Calu3 (cell line): ENCODE measurements at regions not wholly inside any gene's neighbourhood (a gene's known extent, or its start where the extent isn't known, plus 50 kb on each side); places are given as distances from the start of the nearest gene placed in this dataset.

Source experiments
- BruUV-seq: library from RNA; stranded (reverse); fragments of 400-500 nt; replicated peaks from 2 replicates; lab custom pipeline; 2021; lab: Mats Ljungman, UMichigan
- CTCF ChIA-PET: fragments of 300-600 bp; sonication (Branson Sonifier 250); formaldehyde crosslinking; loops from one replicate; lab custom pipeline; 2022; ENCODE audit warnings: antibody characterized with exemption; lab: Charles Lee
- DNase-seq: peaks from one replicate; pipeline ENCODE4 v3.0.0; 2022
- H3K27ac Mint-ChIP-seq: one replicate; pipeline ENCODE4 v1.8.0; 2022; ENCODE audit warnings: mixed read lengths; ENCODE audit not compliant: unreplicated experiment
- H3K27me3 Mint-ChIP-seq: one replicate; pipeline ENCODE4 v1.8.0; 2022; ENCODE audit warnings: mixed read lengths; ENCODE audit not compliant: unreplicated experiment
- H3K36me3 Mint-ChIP-seq: one replicate; pipeline ENCODE4 v1.8.0; 2022; ENCODE audit warnings: mild to moderate bottlenecking, moderate library complexity, mixed read lengths; ENCODE audit not compliant: insufficient read depth, unreplicated experiment
- H3K4me1 Mint-ChIP-seq: one replicate; pipeline ENCODE4 v1.8.0; 2022; ENCODE audit warnings: mild to moderate bottlenecking, low read depth, mixed read lengths; ENCODE audit not compliant: unreplicated experiment
- H3K4me3 Mint-ChIP-seq: one replicate; pipeline ENCODE4 v1.8.0; 2022; ENCODE audit warnings: mild to moderate bottlenecking, low read depth, moderate library complexity, mixed read lengths; ENCODE audit not compliant: unreplicated experiment
- H3K9me3 Mint-ChIP-seq: one replicate; pipeline ENCODE4 v1.8.0; 2022; ENCODE audit warnings: low read depth, mixed read lengths; ENCODE audit not compliant: unreplicated experiment
- CTCF ChIP-seq: fragments of 200-600 bp; IDR thresholded peaks from one replicate; pipeline ENCODE4 v1.8.0; 2022; ENCODE audit warnings: antibody characterized with exemption; ENCODE audit not compliant: unreplicated experiment
- intact Hi-C: fragments of 100-400 bp; cut with micrococcal nuclease; formaldehyde crosslinking; loops from one replicate; pipeline ENCODE4 v1.10.0; 2022; ENCODE audit not compliant: unreplicated experiment

- TF ChIP-seq CTCF, result no peak
- Mint-ChIP-seq H3K4me3 (no peak overlapping the region), H3K36me3 (no peaks in the 10 kb centered on the region), H3K9me3 (no peaks in the 10 kb centered on the region), H3K4me1 (no peaks in the 10 kb centered on the region), H3K27ac (no peak overlapping the region), H3K27me3 (no peaks in the 10 kb centered on the region)
- BruUV-seq, result no TSS peak
- intact Hi-C loops, result no loop called here
- CTCF ChIA-PET, result no interaction called here
- no peak for DNase-seq
These were observed 1128.1 kb downstream of the BRINP3 start for GRCh38 chr1:189349607-189350006.

DNA sequence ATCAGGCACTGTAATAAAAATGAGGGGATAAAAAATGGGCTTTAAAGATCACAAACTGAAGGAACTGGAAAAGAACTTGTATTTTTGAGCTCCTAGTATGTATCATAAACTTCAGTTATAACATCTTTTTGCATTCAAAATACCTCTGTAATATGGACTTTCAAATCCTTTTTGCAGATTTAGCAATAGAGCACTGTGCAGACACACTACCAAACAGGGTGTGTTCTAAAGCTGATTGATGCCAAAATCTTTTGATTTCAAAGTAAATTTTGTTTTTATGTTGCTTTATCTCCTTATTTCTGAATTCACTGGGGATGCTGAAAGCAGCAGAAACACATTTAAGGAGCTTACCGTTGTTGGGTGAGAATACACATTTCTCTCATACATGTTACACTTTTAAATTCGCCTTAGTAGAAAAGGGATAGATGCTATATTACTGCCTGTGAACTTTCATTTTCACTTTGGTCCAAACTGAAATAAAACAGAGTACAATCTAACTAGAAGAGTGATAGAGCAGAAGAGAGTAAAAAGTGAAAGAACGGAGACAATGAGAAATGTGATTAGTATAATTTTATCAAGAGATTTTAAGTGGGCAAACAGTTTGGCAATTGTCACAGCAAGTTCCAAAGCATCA lies 1126.6 kb downstream of the BRINP3 start:
- no TSS peak for BruUV-seq
- CTCF ChIA-PET, result interaction anchor here (0.6 kb wide), 2 partner anchors 814 to 1325 kb away, joined by 5 to 7 read pairs; no protein-coding TSS in a partner anchor
- no peaks in the 10 kb centered on the region for H3K4me1 Mint-ChIP-seq
- DNase-seq, result no peak
- no peaks in the 10 kb centered on the region for H3K36me3 Mint-ChIP-seq
- no peak for TF ChIP-seq CTCF
- no peak overlapping the region for H3K27ac Mint-ChIP-seq
- intact Hi-C loops, result no loop called here
- no peaks in the 10 kb centered on the region for H3K27me3 Mint-ChIP-seq
- H3K9me3 Mint-ChIP-seq, result no peaks in the 10 kb centered on the region
- no peak overlapping the region for H3K4me3 Mint-ChIP-seq

DNA sequence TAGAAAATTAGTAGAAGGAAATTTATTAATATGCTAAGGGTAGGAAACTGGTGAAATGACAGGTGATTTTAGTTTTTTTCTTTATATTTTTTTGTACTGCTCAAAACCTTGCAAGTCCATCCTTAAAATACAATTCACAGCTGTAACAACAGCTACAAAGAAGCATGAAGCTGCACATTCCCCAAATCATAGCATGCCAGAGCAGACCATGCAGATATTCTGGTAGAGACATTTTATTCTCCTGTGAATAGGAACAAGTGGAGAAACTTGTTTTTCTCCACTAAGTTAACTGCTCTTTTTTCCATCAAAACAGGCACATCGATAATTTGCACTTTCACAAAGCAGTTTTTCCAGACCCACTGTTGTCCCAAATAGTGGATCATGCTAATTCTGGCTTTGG lies 1125.7 kb downstream of the BRINP3 start:
- no peak for TF ChIP-seq CTCF
- intact Hi-C loops, result no loop called here
- Mint-ChIP-seq H3K9me3 (no peaks in the 10 kb centered on the region), H3K4me1 (no peaks in the 10 kb centered on the region), H3K27ac (no peak overlapping the region), H3K27me3 (no peaks in the 10 kb centered on the region), H3K4me3 (no peak overlapping the region), H3K36me3 (no peaks in the 10 kb centered on the region)
- CTCF ChIA-PET, result no interaction called here
- no TSS peak for BruUV-seq
- no peak for DNase-seq

GRCh38 chr1:189356206-189356605 lies 1121.5 kb downstream of the BRINP3 start:
- no peaks in the 10 kb centered on the region for H3K4me1 Mint-ChIP-seq
- H3K36me3 Mint-ChIP-seq, result no peaks in the 10 kb centered on the region
- BruUV-seq, result no TSS peak
- intact Hi-C loops, result no loop called here
- H3K27me3 Mint-ChIP-seq, result no peaks in the 10 kb centered on the region
- H3K4me3 Mint-ChIP-seq, result no peak overlapping the region
- no peak for TF ChIP-seq CTCF
- CTCF ChIA-PET, result no interaction called here
- DNase-seq, result no peak
- no peak overlapping the region for H3K27ac Mint-ChIP-seq
- H3K9me3 Mint-ChIP-seq, result no peaks in the 10 kb centered on the region
